ENCODE measurements at regions not wholly inside any gene's neighbourhood (a gene's known extent, or its start where the extent isn't known, plus 50 kb on each side); places are given as distances from the start of the nearest gene placed in this dataset.
A peak's percentile ranks its signal among the peaks of the same experiment; 100 is the strongest.

GRCh38 chr2:234840336-234840735 lies 111.5 kb upstream of the SH3BP4 start:
- peak; percentile 83 for DNase-seq (ENCODE audit: extremely low read depth, low read depth)

- peak; percentile 47 for DNase-seq (ENCODE audit: extremely low read depth, low read depth)
Measured at GRCh38 chr2:234839285-234839684, 112.5 kb upstream of the SH3BP4 start.

- DNase-seq (ENCODE audit: extremely low read depth, low read depth) = no peak
Measured at GRCh38 chr2:234836271-234836670, 115.5 kb upstream of the SH3BP4 start.

- no peak for DNase-seq (ENCODE audit: extremely low read depth, low read depth)
Measured at GRCh38 chr2:234835738-234836137, 116.1 kb upstream of the SH3BP4 start.

- no peak for DNase-seq (ENCODE audit: extremely low read depth, low read depth)
Measured at GRCh38 chr2:234834228-234834923, 117.4 kb upstream of the SH3BP4 start.

- no peak for DNase-seq (ENCODE audit: extremely low read depth, low read depth)
Measured at GRCh38 chr2:234830853-234831252, 121.0 kb upstream of the SH3BP4 start.

GRCh38 chr2:234829074-234829455 lies 122.8 kb upstream of the SH3BP4 start:
- no peak for DNase-seq (ENCODE audit: extremely low read depth, low read depth)

GRCh38 chr2:234828382-234829073 lies 123.3 kb upstream of the SH3BP4 start:
- no peak for DNase-seq (ENCODE audit: extremely low read depth, low read depth)

- no peak for DNase-seq (ENCODE audit: extremely low read depth, low read depth)
Measured at GRCh38 chr2:234827096-234827860, 124.5 kb upstream of the SH3BP4 start.

- DNase-seq (ENCODE audit: extremely low read depth, low read depth) = no peak
Measured at GRCh38 chr2:234826681-234827080, 125.1 kb upstream of the SH3BP4 start.

GRCh38 chr2:234825616-234826015 lies 126.2 kb upstream of the SH3BP4 start:
- no peak for DNase-seq (ENCODE audit: extremely low read depth, low read depth)

- no peak for DNase-seq (ENCODE audit: extremely low read depth, low read depth)
Measured at GRCh38 chr2:234823877-234824376, 127.9 kb upstream of the SH3BP4 start.

- DNase-seq (ENCODE audit: extremely low read depth, low read depth) = no peak
Measured at GRCh38 chr2:234823196-234823876, 128.5 kb upstream of the SH3BP4 start.

GRCh38 chr2:234821946-234822475 lies 129.8 kb upstream of the SH3BP4 start:
- DNase-seq (ENCODE audit: extremely low read depth, low read depth) = no peak

- no peak for DNase-seq (ENCODE audit: extremely low read depth, low read depth)
Measured at GRCh38 chr2:234818937-234819336, 132.9 kb upstream of the SH3BP4 start.

GRCh38 chr2:234816491-234816890 lies 135.3 kb upstream of the SH3BP4 start:
- no peak for DNase-seq (ENCODE audit: extremely low read depth, low read depth)

GRCh38 chr2:234816056-234816455 lies 135.8 kb upstream of the SH3BP4 start:
- no peak for DNase-seq (ENCODE audit: extremely low read depth, low read depth)

GRCh38 chr2:234814374-234814773 lies 137.4 kb upstream of the SH3BP4 start:
- no peak for DNase-seq (ENCODE audit: extremely low read depth, low read depth)

GRCh38 chr2:234812851-234813250 lies 139.0 kb upstream of the SH3BP4 start:
- no peak for DNase-seq (ENCODE audit: extremely low read depth, low read depth)

- DNase-seq (ENCODE audit: extremely low read depth, low read depth) = no peak
Measured at GRCh38 chr2:234808907-234809306, 142.9 kb upstream of the SH3BP4 start.

- DNase-seq (ENCODE audit: extremely low read depth, low read depth) = no peak
Measured at GRCh38 chr2:234806818-234807217, 145.0 kb upstream of the SH3BP4 start.

All from NCI-H460 (cell line).